NCI-H2107 treated with DMSO at 0.1 percent for 48 hours (cell line): ENCODE measurements at regions not wholly inside any gene's neighbourhood (a gene's known extent, or its start where the extent isn't known, plus 50 kb on each side); places are given as distances from the start of the nearest gene placed in this dataset.

Experiments
- DNase-seq: peaks from one replicate; lab custom pipeline; 2025; ENCODE audit not compliant: unreplicated experiment; lab: John Stamatoyannopoulos, UW

GRCh38 chr12:124445826-124446225 lies 121.6 kb downstream of the NCOR2 start:
- no peak for DNase-seq

GRCh38 chr12:124445121-124445718 lies 122.2 kb downstream of the NCOR2 start:
- DNase-seq: no peak

- DNase-seq: no peak
These were observed 123.3 kb downstream of the NCOR2 start for GRCh38 chr12:124443931-124444712.

- DNase-seq: no peak
These were observed 124.5 kb downstream of the NCOR2 start for GRCh38 chr12:124442772-124443445.

GRCh38 chr12:124442281-124442680 lies 125.1 kb downstream of the NCOR2 start:
- no peak for DNase-seq

- no peak for DNase-seq
These were observed 125.8 kb downstream of the NCOR2 start for GRCh38 chr12:124441443-124442194.

- DNase-seq: no peak
These were observed 126.5 kb downstream of the NCOR2 start for GRCh38 chr12:124440841-124441381.

- no peak for DNase-seq
These were observed 127.3 kb downstream of the NCOR2 start for GRCh38 chr12:124440031-124440626.

GRCh38 chr12:124438437-124439056 lies 128.9 kb downstream of the NCOR2 start:
- DNase-seq: no peak

- no peak for DNase-seq
These were observed 129.6 kb downstream of the NCOR2 start for GRCh38 chr12:124437617-124438436.

- no peak for DNase-seq
These were observed 130.3 kb downstream of the NCOR2 start for GRCh38 chr12:124437121-124437520.

GRCh38 chr12:124436366-124436765 lies 131.0 kb downstream of the NCOR2 start:
- DNase-seq: no peak

GRCh38 chr12:124435806-124436345 lies 131.5 kb downstream of the NCOR2 start:
- DNase-seq: no peak

- no peak for DNase-seq
These were observed 132.2 kb downstream of the NCOR2 start for GRCh38 chr12:124434951-124435805.

- no peak for DNase-seq
These were observed 133.1 kb downstream of the NCOR2 start for GRCh38 chr12:124434354-124434753.

- DNase-seq: no peak
These were observed 133.5 kb downstream of the NCOR2 start for GRCh38 chr12:124433879-124434278.

- no peak for DNase-seq
These were observed 134.1 kb downstream of the NCOR2 start for GRCh38 chr12:124433147-124433874.

- no peak for DNase-seq
These were observed 135.0 kb downstream of the NCOR2 start for GRCh38 chr12:124432376-124432775.
